HEK293T (cell line): ENCODE measurements at regions not wholly inside any gene's neighbourhood (a gene's known extent, or its start where the extent isn't known, plus 50 kb on each side); places are given as distances from the start of the nearest gene placed in this dataset.

Source experiments
- ARNT ChIP-seq: fragments of 450-650 bp; IDR thresholded peaks from 2 replicates; pipeline ENCODE4 v1.6.1; 2017; ENCODE audit warnings: mild to moderate bottlenecking
- FOXK2 ChIP-seq: fragments of 450-650 bp; IDR thresholded peaks from 2 replicates; pipeline ENCODE4 v1.6.1; 2016; ENCODE audit warnings: mild to moderate bottlenecking
- SP1 ChIP-seq: fragments of 450-650 bp; IDR thresholded peaks from 2 replicates; pipeline ENCODE4 v1.6.1; 2017
- TARDBP ChIP-seq: fragments of 450-650 bp; IDR thresholded peaks from 2 replicates; pipeline ENCODE4 v1.6.1; 2016
- ZNF384 ChIP-seq: fragments of 450-650 bp; IDR thresholded peaks from 2 replicates; pipeline ENCODE4 v1.6.1; 2016
- TF ChIP-seq, protein P1 (sequence below): fragments of 450-650 bp; IDR thresholded peaks from 2 replicates; pipeline ENCODE4 v1.6.1; 2016

DNA sequence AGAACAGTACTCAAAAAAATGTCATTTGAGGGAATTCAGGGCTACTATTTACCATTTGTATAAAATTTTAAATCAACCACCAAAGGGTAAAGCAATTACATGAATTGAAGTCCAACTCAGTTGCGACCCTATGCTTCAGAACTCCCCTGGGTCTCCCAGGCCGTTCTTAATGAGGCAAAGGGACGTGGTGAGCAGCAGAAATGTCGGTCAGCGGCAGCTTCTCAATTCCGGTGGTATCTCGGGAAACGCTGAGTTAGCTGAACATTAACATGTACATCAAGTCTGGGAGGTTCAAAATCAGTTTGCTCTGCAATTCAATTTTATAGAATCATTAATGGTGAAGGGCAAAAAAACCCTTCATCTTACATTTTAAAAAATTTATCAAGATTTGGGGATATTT is 173.2 kb downstream of the DIRAS2 start:
- no peak for TF ChIP-seq SP1
- no peak for TF ChIP-seq TARDBP
- no peak for TF ChIP-seq ARNT
- TF ChIP-seq FOXK2 = no peak
- TF ChIP-seq ZNF384 = no peak
- TF ChIP-seq, protein P1, sequence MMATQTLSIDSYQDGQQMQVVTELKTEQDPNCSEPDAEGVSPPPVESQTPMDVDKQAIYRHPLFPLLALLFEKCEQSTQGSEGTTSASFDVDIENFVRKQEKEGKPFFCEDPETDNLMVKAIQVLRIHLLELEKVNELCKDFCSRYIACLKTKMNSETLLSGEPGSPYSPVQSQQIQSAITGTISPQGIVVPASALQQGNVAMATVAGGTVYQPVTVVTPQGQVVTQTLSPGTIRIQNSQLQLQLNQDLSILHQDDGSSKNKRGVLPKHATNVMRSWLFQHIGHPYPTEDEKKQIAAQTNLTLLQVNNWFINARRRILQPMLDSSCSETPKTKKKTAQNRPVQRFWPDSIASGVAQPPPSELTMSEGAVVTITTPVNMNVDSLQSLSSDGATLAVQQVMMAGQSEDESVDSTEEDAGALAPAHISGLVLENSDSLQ = no peak
